ENCODE measurements at regions not wholly inside any gene's neighbourhood (a gene's known extent, or its start where the extent isn't known, plus 50 kb on each side); places are given as distances from the start of the nearest gene placed in this dataset.
"Not testable (repeated sequence)": the region's sequence is repeated elsewhere in the genome, so short reads cannot be mapped to it uniquely, and the experiment has no call there.

DNA sequence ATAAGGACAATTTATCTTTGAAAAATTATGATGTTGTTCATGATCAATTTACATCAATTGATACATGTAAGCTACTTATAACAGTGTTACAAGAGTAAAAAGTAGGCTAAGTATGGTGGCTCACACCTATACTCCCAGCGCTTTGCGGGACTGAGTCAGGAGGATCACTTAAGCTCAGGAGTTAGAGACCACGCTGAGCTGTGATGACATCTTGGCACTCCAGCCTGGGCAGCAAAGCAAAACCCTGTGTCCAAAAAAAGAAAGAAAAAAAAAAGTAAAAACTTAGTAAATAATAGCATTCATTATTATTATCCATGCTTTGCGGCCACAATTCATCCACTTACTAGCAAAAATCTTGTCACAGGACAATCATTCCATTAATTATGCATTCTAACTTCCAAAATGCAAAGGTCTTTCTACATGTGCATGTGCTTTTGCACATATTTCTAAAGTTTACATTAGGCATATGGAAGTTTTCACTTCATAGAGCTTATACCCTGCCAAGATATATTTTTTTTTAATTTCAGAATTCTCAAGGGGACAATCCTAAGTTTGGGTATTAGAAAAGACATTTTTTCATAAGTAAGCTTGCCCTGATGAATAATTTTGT, 243.3 kb upstream of the RARB start:
- DNase-seq (ENCODE audit: low read depth in 2 of 2) = no peak

GRCh38 chr3:25191673-25192072, 236.4 kb upstream of the RARB start:
- no peak for DNase-seq (ENCODE audit: low read depth in 2 of 2)

DNA sequence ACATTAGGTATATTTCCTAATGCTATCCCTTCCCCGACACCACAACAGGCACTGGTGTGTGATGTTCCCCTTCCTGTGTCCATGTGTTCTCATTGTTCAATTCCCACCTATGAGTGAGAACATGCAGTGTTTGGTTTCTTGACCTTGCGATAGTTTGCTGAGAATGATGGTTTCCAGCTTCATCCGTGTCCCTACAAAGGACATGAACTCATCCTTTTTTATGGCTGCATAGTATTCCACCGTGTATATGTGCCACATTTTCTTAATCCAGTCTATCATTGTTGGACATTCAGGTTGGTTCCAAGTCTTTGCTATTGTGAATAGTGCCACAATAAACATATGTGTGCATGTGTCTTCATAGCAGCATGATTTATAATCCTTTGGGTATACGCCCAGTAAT, 228.5 kb upstream of the RARB start:
- not testable (repeated sequence) for DNase-seq (ENCODE audit: low read depth in 2 of 2)

GRCh38 chr3:25212736-25213135, 215.3 kb upstream of the RARB start:
- DNase-seq (ENCODE audit: low read depth in 2 of 2) = no peak

- no peak for DNase-seq (ENCODE audit: low read depth in 2 of 2)
Observed at GRCh38 chr3:25214034-25214433, 214.0 kb upstream of the RARB start.

GRCh38 chr3:25218362-25218761, 209.7 kb upstream of the RARB start:
- no peak for DNase-seq (ENCODE audit: low read depth in 2 of 2)

- DNase-seq (ENCODE audit: low read depth in 2 of 2) = no peak
Observed at GRCh38 chr3:25226747-25227146, 201.3 kb upstream of the RARB start.

GRCh38 chr3:25229586-25229985, 198.5 kb upstream of the RARB start:
- DNase-seq (ENCODE audit: low read depth in 2 of 2) = no peak

DNA sequence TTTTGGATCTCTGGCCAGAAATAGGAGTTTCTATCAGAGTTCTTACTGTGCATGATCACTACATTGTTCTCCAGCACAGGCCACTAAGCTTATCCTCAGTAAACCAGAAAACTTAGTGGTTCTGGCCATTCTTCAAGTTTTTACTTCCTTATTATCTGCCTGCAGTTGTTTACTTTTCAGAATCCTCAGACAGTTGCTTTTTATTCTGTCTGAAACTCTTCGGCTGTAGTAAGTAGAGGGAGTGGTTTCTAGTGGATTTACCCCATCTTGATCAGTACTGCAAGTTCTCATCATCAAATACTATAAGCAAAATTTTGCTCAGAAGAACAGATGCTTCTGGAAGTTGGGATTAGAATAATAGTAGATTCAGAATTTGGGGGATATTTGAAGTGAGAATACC, 193.0 kb upstream of the RARB start:
- DNase-seq (ENCODE audit: low read depth in 2 of 2) = no peak

DNA sequence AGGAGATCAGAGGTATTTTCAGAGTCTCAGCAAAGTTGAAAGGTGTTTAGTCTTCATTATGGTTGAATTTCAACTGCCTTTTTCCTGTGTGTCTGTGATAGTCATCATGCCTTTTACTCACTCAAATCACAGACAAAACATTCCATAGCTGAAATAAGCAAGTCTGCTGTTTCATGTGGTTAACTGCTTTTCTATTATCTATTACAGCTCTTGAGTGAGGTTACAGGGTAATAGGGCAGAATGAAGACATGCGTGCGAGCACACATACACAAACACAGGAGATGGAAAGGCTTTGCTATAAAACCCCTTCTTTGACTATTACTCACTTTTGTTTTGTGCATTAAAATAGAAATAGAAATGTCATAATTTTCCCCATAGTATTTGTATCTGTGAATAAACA, 192.6 kb upstream of the RARB start:
- no peak for DNase-seq (ENCODE audit: low read depth in 2 of 2)

- no peak for DNase-seq (ENCODE audit: low read depth in 2 of 2)
Observed at GRCh38 chr3:25237602-25238001, 190.5 kb upstream of the RARB start.

- DNase-seq (ENCODE audit: low read depth in 2 of 2) = no peak
Observed at GRCh38 chr3:25239042-25239441, 189.0 kb upstream of the RARB start.

DNA sequence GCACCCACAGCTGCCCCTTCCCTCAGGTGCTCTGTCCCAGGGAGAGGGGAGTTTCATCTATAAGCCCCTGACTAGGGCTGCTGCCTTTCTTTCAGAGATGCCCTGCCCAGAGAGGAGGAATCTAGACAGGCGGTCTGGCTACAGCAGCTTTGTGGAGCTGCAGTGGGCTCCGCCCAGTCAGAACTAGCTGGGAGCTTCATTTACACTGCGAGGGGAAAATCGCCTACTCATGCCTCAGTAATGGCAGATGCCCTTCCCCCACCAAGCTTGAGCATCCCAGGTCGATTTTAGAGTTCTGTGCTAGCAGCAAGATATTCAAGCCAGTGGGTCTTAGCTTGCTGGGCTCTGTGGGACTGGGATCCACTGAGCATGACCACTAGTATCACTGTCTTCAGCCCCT, 181.2 kb upstream of the RARB start:
- no peak for DNase-seq (ENCODE audit: low read depth in 2 of 2)

GRCh38 chr3:25252291-25252690, 175.8 kb upstream of the RARB start:
- no peak for DNase-seq (ENCODE audit: low read depth in 2 of 2)

GRCh38 chr3:25257026-25257425, 171.0 kb upstream of the RARB start:
- DNase-seq (ENCODE audit: low read depth in 2 of 2) = no peak

GRCh38 chr3:25259871-25260270, 168.2 kb upstream of the RARB start:
- no peak for DNase-seq (ENCODE audit: low read depth in 2 of 2)

DNA sequence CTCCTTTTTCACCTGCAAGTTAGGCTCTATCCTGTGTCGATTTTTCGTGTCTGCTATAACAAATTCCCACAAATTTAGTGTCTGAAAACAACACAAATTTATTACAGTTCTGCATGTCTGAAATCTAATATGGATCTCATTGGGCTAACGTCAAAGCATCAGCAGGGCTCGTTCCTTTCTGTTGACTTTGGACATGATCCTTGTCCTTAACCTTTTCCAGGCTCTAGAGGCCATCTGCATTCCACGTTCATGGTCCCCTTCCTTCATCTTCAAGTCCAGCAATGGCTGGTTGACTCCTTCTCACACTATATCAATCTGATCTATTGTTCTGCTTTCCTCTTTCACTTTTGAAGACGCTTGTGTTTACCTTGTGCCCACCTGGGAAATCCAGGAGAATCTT, 165.7 kb upstream of the RARB start:
- DNase-seq (ENCODE audit: low read depth in 2 of 2) = no peak

DNA sequence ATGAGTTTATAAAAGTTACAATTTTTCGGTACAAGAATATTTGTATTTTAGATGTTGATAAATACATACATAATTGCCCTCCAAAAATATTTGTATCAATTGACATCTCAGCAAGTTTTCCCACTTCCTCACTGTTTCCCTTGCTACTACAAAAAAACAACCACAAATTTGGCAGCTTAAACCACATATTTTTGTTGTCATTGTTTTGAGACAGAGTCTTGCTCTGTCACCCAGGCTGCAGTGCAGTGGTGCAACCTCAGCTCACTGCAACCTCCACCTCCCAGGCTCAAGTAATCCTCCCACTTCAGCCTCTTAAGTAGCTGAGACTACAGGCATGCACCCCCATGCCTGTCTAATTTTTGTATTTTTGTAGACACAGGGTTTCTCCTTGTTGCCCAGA, 162.8 kb upstream of the RARB start:
- DNase-seq (ENCODE audit: low read depth in 2 of 2) = no peak

DNA sequence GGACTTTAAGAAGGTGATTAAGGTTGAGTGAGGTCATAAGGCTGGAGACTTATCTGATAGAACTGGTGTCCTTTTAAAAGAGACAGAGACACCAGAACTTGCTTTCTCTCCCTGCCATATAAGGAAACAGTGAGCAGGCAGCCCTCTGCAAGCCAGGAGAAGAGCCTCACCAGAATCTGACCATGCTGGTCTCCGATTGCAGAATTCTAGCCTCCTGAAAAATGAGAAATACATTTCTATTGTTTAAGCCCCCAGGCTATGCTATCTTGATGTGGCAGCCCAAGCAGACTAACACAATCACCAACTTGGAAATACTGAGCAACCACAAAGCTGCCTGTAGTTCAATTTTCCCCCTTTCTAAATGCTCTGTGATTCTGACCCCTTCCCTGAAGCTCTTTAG, 161.4 kb upstream of the RARB start:
- no peak for DNase-seq (ENCODE audit: low read depth in 2 of 2)

DNA sequence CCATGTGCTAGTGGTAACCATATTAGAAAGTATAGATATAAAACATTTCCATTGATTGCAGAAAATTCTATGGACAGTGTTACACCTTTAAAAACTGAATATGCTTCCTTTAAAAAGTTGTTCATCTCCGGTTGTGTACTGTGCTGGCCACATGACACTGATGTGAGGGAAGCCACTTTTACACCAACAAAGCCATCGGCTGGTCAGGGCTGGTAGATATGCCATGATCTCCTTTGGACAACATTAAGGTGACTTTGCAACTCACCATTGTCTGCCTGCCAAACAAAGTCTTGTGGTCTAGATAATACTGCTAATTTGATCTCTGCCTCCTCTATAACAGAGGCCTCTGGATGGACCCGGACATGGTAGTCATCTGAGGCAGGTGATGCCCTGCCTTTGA, 156.0 kb upstream of the RARB start:
- no peak for DNase-seq (ENCODE audit: low read depth in 2 of 2)

DNA sequence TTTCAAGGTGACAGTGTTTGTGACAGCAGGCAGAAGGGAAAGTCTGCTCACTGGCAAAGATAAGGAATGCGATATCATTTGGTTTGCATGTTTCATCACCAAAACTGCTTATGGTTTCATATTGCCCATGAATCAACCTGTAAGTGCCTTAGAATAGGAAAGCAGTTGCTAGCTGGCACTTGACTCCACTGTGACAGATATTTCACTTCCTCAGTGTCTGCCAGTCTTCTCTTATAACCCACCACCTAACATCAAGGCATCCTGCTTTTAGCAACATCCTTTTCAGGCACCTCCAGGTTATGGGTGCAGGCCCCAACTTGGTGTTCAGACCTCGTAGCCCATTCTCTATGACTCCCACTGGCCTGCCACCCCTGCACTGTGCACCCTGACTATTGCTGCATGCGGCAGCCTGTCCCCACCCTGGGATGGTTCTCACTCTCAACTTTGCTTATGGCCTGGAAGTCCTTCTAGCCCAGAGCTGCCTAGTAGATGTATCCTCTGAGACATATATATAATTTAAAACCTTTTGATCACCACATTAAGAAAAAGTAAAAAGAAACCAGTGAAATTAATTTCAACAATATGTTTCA, 154.4 kb upstream of the RARB start:
- DNase-seq (ENCODE audit: low read depth in 2 of 2) = no peak

DNA sequence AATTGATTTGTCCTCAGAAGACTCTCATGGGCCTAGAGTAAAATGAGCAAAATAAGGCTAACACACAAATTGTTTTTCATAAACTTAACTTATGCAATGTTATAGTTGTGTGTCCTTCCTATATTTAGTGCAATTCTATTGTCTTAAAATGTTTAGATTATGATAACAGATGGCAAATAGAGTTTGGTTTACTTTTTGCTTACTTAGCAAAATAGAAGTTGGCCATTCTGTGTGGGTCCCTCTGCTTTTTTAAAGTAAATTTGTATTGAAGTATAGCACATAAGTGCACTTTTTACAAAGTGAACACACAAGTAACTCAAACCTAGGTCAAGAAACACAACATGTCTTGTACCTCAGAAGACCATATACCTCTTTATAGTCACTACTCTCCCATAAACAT, 150.6 kb upstream of the RARB start:
- DNase-seq (ENCODE audit: low read depth in 2 of 2) = no peak

- DNase-seq (ENCODE audit: low read depth in 2 of 2) = no peak
Observed at GRCh38 chr3:25281041-25281731, 146.9 kb upstream of the RARB start.

All from dermis microvascular lymphatic vessel endothelial cell (primary cell).